Caco-2 (cell line): ENCODE measurements at regions not wholly inside any gene's neighbourhood (a gene's known extent, or its start where the extent isn't known, plus 50 kb on each side); places are given as distances from the start of the nearest gene placed in this dataset.

Source experiments
- BruUV-seq: library from RNA; stranded (reverse); fragments of 400-500 nt; replicated peaks from 2 replicates; lab custom pipeline; 2021; lab: Mats Ljungman, UMichigan
- CTCF ChIA-PET: fragments of 300-600 bp; sonication (Branson Sonifier 250); formaldehyde crosslinking; loops from one replicate; lab custom pipeline; 2022; ENCODE audit warnings: antibody characterized with exemption; lab: Charles Lee
- POLR2A ChIA-PET: fragments of 300-600 bp; sonication (Branson Sonifier 250); formaldehyde crosslinking; loops from one replicate; lab custom pipeline; 2022; ENCODE audit warnings: antibody characterized with exemption; lab: Charles Lee
- DNase-seq, 2 experiments: peaks; one replicate each; pipeline versions ENCODE4 v3.0.0 to v3.0.0-alpha.2; 2020 to 2022
- H3K27me3 ChIP-seq: replicated peaks from 2 replicates; pipeline ENCODE4 v1.6.0; 2011; ENCODE audit warnings: low read length; ENCODE audit not compliant: control insufficient read depth, insufficient read depth
- H3K36me3 ChIP-seq: 2 replicates; pipeline ENCODE4 v1.5.1; 2011; ENCODE audit warnings: low read length; ENCODE audit not compliant: control insufficient read depth, insufficient read depth
- H3K4me1 ChIP-seq: fragments of 250-450 bp; sonication (Bioruptor Pico); 2 replicates; pipeline ENCODE4 v1.5.1; 2020; ENCODE audit warnings: mild to moderate bottlenecking
- H3K4me3 ChIP-seq: 2 replicates; pipeline ENCODE4 v1.5.1; 2011; ENCODE audit warnings: low read depth, mild to moderate bottlenecking, control low read depth, low read length
- H3K9me3 ChIP-seq: fragments of 250-450 bp; sonication (Bioruptor Pico); 2 replicates; pipeline ENCODE4 v1.5.1; 2020; ENCODE audit warnings: mild to moderate bottlenecking, moderate library complexity
- H3K27ac Mint-ChIP-seq: one replicate; pipeline ENCODE4 v1.8.0; 2022; ENCODE audit warnings: mixed read lengths; ENCODE audit not compliant: unreplicated experiment
- H3K27me3 Mint-ChIP-seq: one replicate; pipeline ENCODE4 v1.8.0; 2022; ENCODE audit warnings: mixed read lengths; ENCODE audit not compliant: insufficient read depth, unreplicated experiment
- H3K36me3 Mint-ChIP-seq: one replicate; pipeline ENCODE4 v1.8.0; 2022; ENCODE audit warnings: mild to moderate bottlenecking, mixed read lengths; ENCODE audit not compliant: insufficient read depth, unreplicated experiment
- H3K4me1 Mint-ChIP-seq: one replicate; pipeline ENCODE4 v1.8.0; 2022; ENCODE audit warnings: low read depth, mixed read lengths; ENCODE audit not compliant: unreplicated experiment
- H3K4me3 Mint-ChIP-seq: one replicate; pipeline ENCODE4 v1.8.0; 2022; ENCODE audit warnings: mild to moderate bottlenecking, moderate library complexity, mixed read lengths; ENCODE audit not compliant: unreplicated experiment
- H3K9me3 Mint-ChIP-seq: one replicate; pipeline ENCODE4 v1.8.0; 2022; ENCODE audit warnings: mixed read lengths; ENCODE audit not compliant: unreplicated experiment
- intact Hi-C: fragments of 100-400 bp; cut with micrococcal nuclease; formaldehyde crosslinking; loops from one replicate; pipeline ENCODE4 v1.10.0; 2022; ENCODE audit not compliant: unreplicated experiment
- TF ChIP-seq, protein P1 (sequence below), 2 experiments: fragments of 200-600 bp in 1 of 2; IDR thresholded peaks; 1 replicate in 1 of 2; 2 replicates in 1 of 2; pipeline versions ENCODE4 v1.5.1 to v1.8.0; 2011 to 2022; ENCODE audit warnings: antibody characterized with exemption in 1 of 2, control low read depth in 1 of 2, inconsistent platforms in 1 of 2, low read depth in 1 of 2, low read length in 1 of 2, mild to moderate bottlenecking in 1 of 2, moderate library complexity in 1 of 2; ENCODE audit not compliant: insufficient read depth in 1 of 2, severe bottlenecking in 1 of 2, unreplicated experiment in 1 of 2

DNA sequence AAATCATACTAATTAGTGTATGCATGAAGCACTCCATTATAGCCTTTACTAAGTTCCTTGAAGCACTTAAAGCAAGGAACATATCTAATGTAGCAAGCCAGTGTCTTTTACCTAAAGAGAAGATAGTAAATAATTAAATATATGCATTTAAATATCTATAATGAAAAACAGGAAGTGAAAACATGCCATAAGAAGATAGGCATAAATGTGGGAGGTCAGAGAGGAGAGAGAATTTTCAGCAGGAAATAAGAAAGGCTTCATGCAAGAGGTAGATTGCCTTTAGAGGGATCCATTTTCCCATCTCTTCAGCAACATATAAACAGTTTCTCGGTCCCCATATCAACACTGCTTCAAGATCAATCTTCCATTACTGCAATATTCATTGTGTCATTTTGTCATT lies 599.8 kb downstream of the FRK start:
- Mint-ChIP-seq H3K9me3 (peaks cover 10% of the 10 kb centered on the region), H3K27me3 (no peaks in the 10 kb centered on the region), H3K27ac (no peak overlapping the region), H3K4me3 (no peak overlapping the region), H3K4me1 (no peaks in the 10 kb centered on the region), H3K36me3 (no peaks in the 10 kb centered on the region)
- intact Hi-C loops = no loop called here
- H3K4me3 ChIP-seq = no peak overlapping the region
- no peak for DNase-seq
- TF ChIP-seq, protein P1, sequence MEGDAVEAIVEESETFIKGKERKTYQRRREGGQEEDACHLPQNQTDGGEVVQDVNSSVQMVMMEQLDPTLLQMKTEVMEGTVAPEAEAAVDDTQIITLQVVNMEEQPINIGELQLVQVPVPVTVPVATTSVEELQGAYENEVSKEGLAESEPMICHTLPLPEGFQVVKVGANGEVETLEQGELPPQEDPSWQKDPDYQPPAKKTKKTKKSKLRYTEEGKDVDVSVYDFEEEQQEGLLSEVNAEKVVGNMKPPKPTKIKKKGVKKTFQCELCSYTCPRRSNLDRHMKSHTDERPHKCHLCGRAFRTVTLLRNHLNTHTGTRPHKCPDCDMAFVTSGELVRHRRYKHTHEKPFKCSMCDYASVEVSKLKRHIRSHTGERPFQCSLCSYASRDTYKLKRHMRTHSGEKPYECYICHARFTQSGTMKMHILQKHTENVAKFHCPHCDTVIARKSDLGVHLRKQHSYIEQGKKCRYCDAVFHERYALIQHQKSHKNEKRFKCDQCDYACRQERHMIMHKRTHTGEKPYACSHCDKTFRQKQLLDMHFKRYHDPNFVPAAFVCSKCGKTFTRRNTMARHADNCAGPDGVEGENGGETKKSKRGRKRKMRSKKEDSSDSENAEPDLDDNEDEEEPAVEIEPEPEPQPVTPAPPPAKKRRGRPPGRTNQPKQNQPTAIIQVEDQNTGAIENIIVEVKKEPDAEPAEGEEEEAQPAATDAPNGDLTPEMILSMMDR (IDR thresholded peaks at IDR 0.05; ENCODE audit: insufficient read depth in 1 of 2, low read depth in 1 of 2, low read length in 1 of 2, severe bottlenecking in 1 of 2, unreplicated experiment in 1 of 2) = no peak
- no peaks in the 10 kb centered on the region for H3K9me3 ChIP-seq
- no peaks in the 10 kb centered on the region for H3K27me3 ChIP-seq
- no TSS peak for BruUV-seq
- H3K36me3 ChIP-seq = no peaks in the 10 kb centered on the region
- H3K4me1 ChIP-seq = no peaks in the 10 kb centered on the region
- CTCF ChIA-PET = no interaction called here
- POLR2A ChIA-PET = no interaction called here

DNA sequence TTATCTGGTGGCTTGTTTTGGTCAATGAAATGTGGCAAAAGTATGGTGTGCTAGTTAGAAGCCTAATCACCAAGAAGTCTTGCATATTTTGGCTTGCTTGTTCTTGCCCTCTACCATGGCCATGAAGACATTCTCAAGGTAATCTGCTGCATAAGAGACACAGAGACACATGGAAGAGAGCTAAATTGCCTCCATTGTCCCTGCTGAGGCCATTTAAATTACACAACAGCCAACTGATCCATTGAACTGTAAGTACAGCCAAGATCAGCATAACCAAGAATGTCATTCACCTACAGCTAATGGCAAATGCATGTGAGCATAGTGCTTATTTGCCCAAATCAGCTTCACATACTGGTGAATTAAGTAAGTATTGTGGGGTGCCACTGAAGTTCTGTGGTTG lies 603.8 kb downstream of the FRK start:
- POLR2A ChIA-PET = no interaction called here
- no peaks in the 10 kb centered on the region for H3K4me1 ChIP-seq
- CTCF ChIA-PET = no interaction called here
- H3K27me3 ChIP-seq = no peaks in the 10 kb centered on the region
- H3K36me3 ChIP-seq = no peaks in the 10 kb centered on the region
- no TSS peak for BruUV-seq
- no peaks in the 10 kb centered on the region for H3K27me3 Mint-ChIP-seq
- H3K9me3 Mint-ChIP-seq = no peaks in the 10 kb centered on the region
- intact Hi-C loops = no loop called here
- H3K27ac Mint-ChIP-seq = no peak overlapping the region
- H3K9me3 ChIP-seq = no peaks in the 10 kb centered on the region
- no peak for DNase-seq
- no peak overlapping the region for H3K4me3 Mint-ChIP-seq
- H3K4me1 Mint-ChIP-seq = no peaks in the 10 kb centered on the region
- H3K4me3 ChIP-seq = no peak overlapping the region
- TF ChIP-seq, protein P1 (IDR thresholded peaks at IDR 0.05; ENCODE audit: insufficient read depth in 1 of 2, low read depth in 1 of 2, low read length in 1 of 2, severe bottlenecking in 1 of 2, unreplicated experiment in 1 of 2) = no peak
- no peaks in the 10 kb centered on the region for H3K36me3 Mint-ChIP-seq

DNA sequence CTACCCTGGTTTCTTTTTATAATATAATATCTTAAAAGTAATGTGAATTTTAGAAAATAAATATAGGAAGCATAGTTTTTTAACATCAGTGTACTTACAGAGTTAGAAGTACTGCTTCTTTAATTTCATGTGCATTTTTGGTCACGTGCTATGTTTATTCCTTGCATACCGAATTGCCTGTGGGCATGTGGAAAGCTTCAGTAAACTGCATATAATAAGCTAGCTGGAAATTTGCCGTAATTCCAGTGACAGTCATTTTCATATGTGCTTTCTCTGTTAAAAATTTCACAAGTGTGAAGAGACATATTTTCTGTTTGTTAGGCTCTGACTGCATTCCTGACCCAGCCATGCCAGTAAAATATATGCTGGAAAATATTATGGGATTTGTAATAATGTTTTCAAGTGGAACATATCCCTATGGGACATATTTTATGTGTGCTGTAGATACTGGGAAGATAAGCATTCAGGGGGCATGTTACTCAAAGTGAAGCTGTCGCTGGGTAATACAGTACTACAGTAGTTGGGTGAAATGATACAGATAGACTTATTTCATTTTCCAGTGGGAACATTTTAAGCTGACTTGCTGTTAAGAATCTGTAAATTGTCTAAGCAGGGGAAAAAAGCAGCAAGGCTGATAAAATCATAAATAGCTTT lies 616.7 kb downstream of the FRK start:
- TF ChIP-seq, protein P1 (IDR thresholded peaks at IDR 0.05; ENCODE audit: insufficient read depth in 1 of 2, low read depth in 1 of 2, low read length in 1 of 2, severe bottlenecking in 1 of 2, unreplicated experiment in 1 of 2) = no peak
- no peak overlapping the region for H3K27ac Mint-ChIP-seq
- intact Hi-C loops = no loop called here
- BruUV-seq = no TSS peak
- Histone ChIP-seq H3K4me1 (no peaks in the 10 kb centered on the region), H3K4me3 (no peak overlapping the region), H3K36me3 (no peaks in the 10 kb centered on the region), H3K9me3 (no peaks in the 10 kb centered on the region), H3K27me3 (no peaks in the 10 kb centered on the region)
- H3K36me3 Mint-ChIP-seq = no peaks in the 10 kb centered on the region
- ChIA-PET CTCF (no interaction called here), POLR2A (no interaction called here)
- no peak overlapping the region for H3K4me3 Mint-ChIP-seq
- H3K4me1 Mint-ChIP-seq = no peaks in the 10 kb centered on the region
- no peak for DNase-seq
- no peaks in the 10 kb centered on the region for H3K9me3 Mint-ChIP-seq
- H3K27me3 Mint-ChIP-seq = peaks cover 8% of the 10 kb centered on the region
